LHCN-M2 (cell line): ENCODE measurements at regions not wholly inside any gene's neighbourhood (a gene's known extent, or its start where the extent isn't known, plus 50 kb on each side); places are given as distances from the start of the nearest gene placed in this dataset.
"Not testable (repeated sequence)": the region's sequence is repeated elsewhere in the genome, so short reads cannot be mapped to it uniquely, and the experiment has no call there.

Experiments used
- DNase-seq: peaks from one replicate; pipeline ENCODE4 v3.0.0-alpha.2; 2012; ENCODE audit warnings: low read depth

GRCh38 chrX:124234348-124234747 lies 98.1 kb upstream of the TEX13D start:
- no peak for DNase-seq

GRCh38 chrX:124238268-124238667 lies 94.2 kb upstream of the TEX13D start:
- DNase-seq: no peak

- no peak for DNase-seq
Observed at GRCh38 chrX:124239324-124239723, 93.1 kb upstream of the TEX13D start.

GRCh38 chrX:124239911-124240310 lies 92.5 kb upstream of the TEX13D start:
- no peak for DNase-seq

DNA sequence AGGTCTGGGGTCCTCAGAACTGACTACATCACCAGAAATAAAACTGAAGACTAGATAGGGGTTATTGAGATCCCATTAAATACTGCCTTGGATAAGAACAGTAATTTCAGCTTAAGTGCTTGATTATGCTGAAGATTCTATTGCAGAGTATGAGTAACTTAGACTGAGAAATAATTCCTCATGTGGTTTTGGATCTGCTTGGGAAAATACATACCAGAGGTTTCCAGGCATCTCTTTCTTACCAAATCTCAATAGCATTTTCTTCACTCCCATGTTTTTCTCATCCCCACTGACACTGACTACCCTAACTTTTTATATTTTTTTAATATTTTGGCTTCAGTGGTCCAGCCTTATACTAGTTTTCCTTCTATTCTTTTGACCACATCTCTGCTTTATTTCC lies 92.0 kb upstream of the TEX13D start:
- DNase-seq: no peak

DNA sequence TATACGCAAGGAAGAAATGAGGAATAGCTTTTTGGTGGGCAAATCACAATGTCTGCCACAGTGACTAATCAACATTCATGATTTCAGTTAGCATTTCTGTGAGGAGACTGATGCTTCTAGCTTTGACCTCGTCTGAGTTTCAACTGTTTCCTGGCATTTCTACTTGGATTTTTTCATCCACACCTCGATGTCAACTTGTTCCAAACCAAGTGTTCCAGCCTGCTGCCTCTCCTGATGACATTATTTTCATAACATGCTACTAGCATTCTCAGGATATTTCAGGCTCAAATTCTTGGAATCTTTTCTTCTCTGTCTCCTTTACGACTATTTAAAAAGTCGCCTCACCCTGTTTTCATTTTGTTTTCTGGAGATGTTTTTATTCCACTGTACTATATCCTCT lies 90.3 kb upstream of the TEX13D start:
- DNase-seq: no peak

GRCh38 chrX:124249345-124249744 lies 83.1 kb upstream of the TEX13D start:
- DNase-seq: no peak

DNA sequence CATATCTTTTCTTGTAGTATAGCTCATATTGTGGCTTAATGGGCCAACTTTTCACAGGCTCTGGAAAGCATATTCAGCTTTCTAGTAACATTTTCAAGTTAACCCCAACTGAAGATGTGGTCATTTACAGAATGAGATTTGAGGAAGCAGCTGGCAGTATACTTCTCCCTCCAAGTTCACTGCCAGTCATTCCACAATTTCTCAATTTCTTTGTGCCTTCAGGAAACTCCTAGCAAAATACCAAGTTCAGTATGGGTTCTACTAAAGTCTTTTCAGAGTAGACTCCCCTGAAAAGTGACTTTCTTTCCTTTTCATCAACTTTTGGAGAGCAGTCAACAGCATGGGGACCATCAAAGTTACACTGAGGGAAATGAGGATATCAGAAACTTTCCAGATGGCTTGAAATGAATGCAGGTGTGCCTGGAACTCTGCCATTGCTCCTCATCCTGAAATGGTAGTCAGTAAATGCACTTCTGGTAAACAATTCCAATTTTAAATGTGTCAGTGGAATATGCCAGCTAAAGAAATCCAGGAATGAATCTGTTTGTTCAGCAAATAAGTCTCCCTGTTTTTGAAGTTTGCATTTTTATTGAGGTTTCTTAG lies 81.5 kb upstream of the TEX13D start:
- DNase-seq: no peak

- DNase-seq: no peak
Observed at GRCh38 chrX:124254611-124255010, 77.8 kb upstream of the TEX13D start.

DNA sequence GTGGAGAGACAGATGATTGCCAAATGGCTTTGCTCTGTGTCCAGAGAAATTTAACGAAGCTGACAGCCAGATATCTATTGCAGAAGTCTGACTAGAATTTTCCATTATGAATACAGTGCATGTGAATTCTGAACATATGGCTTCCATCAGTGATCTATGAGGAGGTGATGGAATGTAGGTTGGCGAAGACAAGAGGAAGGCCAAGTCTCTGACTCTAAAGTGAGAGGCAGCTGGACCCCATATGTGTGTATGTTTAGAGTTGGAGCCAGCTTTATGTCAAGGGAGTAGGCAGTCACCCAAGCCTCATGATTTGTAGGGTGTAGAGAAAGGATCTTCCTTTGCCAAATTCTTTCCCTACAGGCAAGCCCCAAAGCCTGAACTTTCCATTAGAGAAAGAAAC lies 76.2 kb upstream of the TEX13D start:
- no peak for DNase-seq

GRCh38 chrX:124256629-124257380 lies 75.7 kb upstream of the TEX13D start:
- DNase-seq: no peak

DNA sequence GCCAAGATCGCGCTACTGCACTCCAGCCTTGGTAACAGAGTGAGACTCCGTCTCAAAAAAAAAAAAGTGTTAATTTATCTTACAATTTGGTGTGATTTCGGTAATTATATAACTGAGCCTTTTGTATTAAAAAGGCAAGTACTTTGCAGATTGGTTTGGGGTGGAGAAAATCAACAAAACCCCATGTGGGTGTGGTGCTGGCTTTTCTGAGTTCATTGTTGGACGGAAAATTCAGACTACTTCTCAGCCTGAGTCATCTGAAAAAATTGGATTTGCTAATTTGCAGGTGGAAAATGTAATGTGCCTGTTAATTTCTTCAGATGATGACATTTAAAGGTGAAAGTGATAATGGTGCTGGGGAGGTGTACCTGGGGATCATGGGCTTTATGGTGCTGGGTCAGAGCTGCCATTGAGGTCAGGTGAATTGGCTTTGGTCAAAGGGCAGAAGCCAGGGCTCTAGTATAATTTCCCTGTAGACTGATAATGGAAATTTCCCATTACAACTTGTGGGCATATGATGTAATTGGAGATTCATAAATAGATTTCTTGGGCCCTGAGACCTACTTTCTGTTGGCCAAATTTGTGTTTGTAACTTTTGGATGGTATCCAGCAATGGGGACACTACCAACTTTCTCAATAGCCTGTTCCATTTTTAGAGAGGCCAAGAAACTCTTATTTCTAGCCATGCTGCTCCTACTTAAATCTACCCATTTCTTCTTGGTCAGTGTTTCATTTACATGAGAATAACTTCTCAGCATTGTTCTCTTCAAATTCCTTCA lies 74.3 kb upstream of the TEX13D start:
- DNase-seq: no peak

GRCh38 chrX:124260845-124261244 lies 71.6 kb upstream of the TEX13D start:
- DNase-seq: no peak

- DNase-seq: no peak
Observed at GRCh38 chrX:124263743-124264142, 68.7 kb upstream of the TEX13D start.

- DNase-seq: no peak
Observed at GRCh38 chrX:124268099-124268498, 64.4 kb upstream of the TEX13D start.

DNA sequence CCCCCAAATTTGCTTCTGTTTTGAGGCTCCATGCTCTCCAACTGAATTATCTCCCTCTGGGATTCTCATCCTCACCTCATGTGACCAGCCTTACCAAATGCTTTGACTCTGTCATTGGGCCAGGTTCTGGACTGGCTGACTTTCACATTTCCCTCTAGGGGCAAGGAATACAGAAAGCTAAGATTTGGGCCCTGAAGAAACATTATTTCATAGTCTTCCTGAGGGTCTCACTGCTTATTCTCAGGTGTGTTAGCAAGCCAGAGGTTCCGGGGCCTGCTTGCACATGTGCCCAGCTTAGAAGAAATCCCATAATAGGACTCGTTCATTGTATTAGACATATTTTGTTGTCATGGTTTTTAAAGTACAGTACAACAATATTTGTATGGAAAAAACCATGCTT lies 62.6 kb upstream of the TEX13D start:
- DNase-seq: no peak

DNA sequence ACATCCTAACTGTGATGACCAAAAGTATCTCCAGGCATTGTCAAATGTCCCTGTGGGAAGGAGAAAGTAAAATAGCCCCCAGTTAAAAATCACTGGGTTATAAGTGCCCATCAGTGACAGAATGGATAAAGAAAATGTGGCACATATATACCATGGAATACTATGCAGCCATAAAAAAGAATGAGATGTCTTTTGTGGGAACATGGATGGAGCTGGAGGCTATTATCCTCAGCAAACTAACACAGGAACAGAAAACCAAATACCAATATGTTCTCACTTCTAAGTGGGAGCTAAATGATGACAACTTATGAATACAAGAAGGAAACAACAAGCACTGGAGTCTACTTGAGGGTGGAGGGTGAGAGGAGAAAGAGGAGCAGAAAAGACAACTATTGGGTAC lies 60.9 kb upstream of the TEX13D start:
- DNase-seq: not testable (repeated sequence)

DNA sequence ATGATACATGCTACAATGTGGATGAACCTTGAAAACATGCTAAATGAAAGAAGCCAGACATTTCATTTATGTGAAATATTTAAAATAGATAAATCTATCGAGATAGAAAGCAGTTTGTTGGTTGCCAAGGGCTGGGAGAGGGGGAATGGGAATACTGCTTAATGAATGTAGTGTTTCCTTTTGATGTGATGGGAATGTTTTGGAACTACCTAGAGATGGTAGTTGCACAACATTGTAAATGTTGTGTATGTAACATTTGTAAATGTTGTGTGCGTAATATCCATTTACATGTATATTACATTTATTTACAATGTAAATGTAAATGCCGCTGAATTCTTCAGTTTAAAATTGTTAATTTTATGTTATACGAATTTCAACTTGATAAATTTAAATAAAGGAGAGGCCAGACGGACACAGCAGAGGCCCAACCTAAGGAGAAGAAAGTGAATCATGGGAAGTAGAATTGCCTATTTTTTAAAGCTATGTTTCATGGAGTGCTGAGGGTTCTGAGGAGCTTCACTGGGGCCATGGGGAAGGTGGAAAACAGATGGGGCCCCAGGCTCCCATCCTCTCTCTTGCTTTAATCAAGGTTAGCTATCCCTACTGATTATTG lies 60.0 kb upstream of the TEX13D start:
- DNase-seq: no peak

- DNase-seq: no peak
Observed at GRCh38 chrX:124274438-124275181, 57.9 kb upstream of the TEX13D start.

- no peak for DNase-seq
Observed at GRCh38 chrX:124275182-124275894, 57.1 kb upstream of the TEX13D start.
